ENCODE measurements at regions not wholly inside any gene's neighbourhood (a gene's known extent, or its start where the extent isn't known, plus 50 kb on each side); places are given as distances from the start of the nearest gene placed in this dataset.

DNA sequence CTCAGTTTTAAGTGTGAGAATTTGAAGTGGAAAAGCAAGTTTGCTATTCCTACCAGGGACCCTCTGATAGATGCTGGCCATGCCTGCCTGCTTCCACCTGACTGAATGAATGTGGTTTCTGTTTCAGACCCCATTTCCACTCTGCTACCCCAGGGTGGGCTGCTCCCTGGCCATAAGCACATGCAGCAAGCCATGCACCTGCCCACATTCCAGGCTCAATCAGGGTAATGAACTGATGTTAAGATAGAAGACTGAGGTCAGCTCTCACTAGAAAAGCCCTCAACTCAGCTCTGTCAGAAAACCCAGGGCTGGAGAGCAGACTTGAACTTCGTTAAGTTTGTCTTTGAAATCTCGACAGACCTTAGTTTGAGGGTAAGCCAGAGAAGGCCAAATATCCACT lies 333.9 kb downstream of the CYRIA start:
- TF ChIP-seq EZH2 (IDR thresholded peaks at IDR 0.05; ENCODE audit: borderline replicate concordance, insufficient read depth, low read length, poor library complexity, severe bottlenecking): no peak
- TF ChIP-seq, protein P1, sequence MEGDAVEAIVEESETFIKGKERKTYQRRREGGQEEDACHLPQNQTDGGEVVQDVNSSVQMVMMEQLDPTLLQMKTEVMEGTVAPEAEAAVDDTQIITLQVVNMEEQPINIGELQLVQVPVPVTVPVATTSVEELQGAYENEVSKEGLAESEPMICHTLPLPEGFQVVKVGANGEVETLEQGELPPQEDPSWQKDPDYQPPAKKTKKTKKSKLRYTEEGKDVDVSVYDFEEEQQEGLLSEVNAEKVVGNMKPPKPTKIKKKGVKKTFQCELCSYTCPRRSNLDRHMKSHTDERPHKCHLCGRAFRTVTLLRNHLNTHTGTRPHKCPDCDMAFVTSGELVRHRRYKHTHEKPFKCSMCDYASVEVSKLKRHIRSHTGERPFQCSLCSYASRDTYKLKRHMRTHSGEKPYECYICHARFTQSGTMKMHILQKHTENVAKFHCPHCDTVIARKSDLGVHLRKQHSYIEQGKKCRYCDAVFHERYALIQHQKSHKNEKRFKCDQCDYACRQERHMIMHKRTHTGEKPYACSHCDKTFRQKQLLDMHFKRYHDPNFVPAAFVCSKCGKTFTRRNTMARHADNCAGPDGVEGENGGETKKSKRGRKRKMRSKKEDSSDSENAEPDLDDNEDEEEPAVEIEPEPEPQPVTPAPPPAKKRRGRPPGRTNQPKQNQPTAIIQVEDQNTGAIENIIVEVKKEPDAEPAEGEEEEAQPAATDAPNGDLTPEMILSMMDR (IDR thresholded peaks at IDR 0.05; ENCODE audit: poor library complexity, severe bottlenecking): no peak
- TF ChIP-seq, protein P2, sequence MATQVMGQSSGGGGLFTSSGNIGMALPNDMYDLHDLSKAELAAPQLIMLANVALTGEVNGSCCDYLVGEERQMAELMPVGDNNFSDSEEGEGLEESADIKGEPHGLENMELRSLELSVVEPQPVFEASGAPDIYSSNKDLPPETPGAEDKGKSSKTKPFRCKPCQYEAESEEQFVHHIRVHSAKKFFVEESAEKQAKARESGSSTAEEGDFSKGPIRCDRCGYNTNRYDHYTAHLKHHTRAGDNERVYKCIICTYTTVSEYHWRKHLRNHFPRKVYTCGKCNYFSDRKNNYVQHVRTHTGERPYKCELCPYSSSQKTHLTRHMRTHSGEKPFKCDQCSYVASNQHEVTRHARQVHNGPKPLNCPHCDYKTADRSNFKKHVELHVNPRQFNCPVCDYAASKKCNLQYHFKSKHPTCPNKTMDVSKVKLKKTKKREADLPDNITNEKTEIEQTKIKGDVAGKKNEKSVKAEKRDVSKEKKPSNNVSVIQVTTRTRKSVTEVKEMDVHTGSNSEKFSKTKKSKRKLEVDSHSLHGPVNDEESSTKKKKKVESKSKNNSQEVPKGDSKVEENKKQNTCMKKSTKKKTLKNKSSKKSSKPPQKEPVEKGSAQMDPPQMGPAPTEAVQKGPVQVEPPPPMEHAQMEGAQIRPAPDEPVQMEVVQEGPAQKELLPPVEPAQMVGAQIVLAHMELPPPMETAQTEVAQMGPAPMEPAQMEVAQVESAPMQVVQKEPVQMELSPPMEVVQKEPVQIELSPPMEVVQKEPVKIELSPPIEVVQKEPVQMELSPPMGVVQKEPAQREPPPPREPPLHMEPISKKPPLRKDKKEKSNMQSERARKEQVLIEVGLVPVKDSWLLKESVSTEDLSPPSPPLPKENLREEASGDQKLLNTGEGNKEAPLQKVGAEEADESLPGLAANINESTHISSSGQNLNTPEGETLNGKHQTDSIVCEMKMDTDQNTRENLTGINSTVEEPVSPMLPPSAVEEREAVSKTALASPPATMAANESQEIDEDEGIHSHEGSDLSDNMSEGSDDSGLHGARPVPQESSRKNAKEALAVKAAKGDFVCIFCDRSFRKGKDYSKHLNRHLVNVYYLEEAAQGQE (IDR thresholded peaks at IDR 0.05; ENCODE audit: borderline replicate concordance): no peak
- no peak for TF ChIP-seq POLR2AphosphoS5 (IDR thresholded peaks at IDR 0.05)
- no peak for TF ChIP-seq SMC3 (conservative IDR thresholded peaks at IDR 0.05; ENCODE audit: poor library complexity)
